ENCODE measurements at regions not wholly inside any gene's neighbourhood (a gene's known extent, or its start where the extent isn't known, plus 50 kb on each side); places are given as distances from the start of the nearest gene placed in this dataset.
A peak's percentile ranks its signal among the peaks of the same experiment; 100 is the strongest.

- TF ChIP-seq NANOG (IDR thresholded peaks at IDR 0.05; ENCODE audit: insufficient read depth, low read depth, low read length, poor library complexity, severe bottlenecking), result no peak
- TF ChIP-seq CTCF (IDR thresholded peaks at IDR 0.05; ENCODE audit: control extremely low read depth in 1 of 3, insufficient read depth in 1 of 3, low read depth in 1 of 3, low read length in 3 of 3), result peak; percentile 87 to 96 (median 91)
- TF ChIP-seq SP4 (IDR thresholded peaks at IDR 0.05; ENCODE audit: low read length), result no peak
- no peak for TF ChIP-seq KDM4A (IDR thresholded peaks at IDR 0.05; ENCODE audit: low read depth, low read length, severe bottlenecking)
- no peak for TF ChIP-seq EP300 (IDR thresholded peaks at IDR 0.05; ENCODE audit: borderline replicate concordance in 1 of 2, low read depth in 2 of 2, low read length in 2 of 2)
- TF ChIP-seq RFX5 (IDR thresholded peaks at IDR 0.05; ENCODE audit: borderline replicate concordance, low read depth, low read length), result no peak
- no peak for TF ChIP-seq USF2 (IDR thresholded peaks at IDR 0.05; ENCODE audit: low read length)
- TF ChIP-seq RAD21 (IDR thresholded peaks at IDR 0.05 in 1 of 2, conservative IDR thresholded peaks at IDR 0.05 in 1 of 2; ENCODE audit: low read depth in 2 of 2, low read length in 2 of 2), result peak; percentile 99 to 100
- TF ChIP-seq BACH1 (IDR thresholded peaks at IDR 0.05; ENCODE audit: low read length), result no peak
- TF ChIP-seq ATF3 (IDR thresholded peaks at IDR 0.05; ENCODE audit: insufficient read depth, low read depth, low read length), result peak; percentile 79
- TF ChIP-seq CBX5 (IDR thresholded peaks at IDR 0.05; ENCODE audit: low read depth, low read length), result no peak
- TF ChIP-seq CEBPB (IDR thresholded peaks at IDR 0.05; ENCODE audit: low read depth, low read length), result peak; percentile 98
- TF ChIP-seq MAX (IDR thresholded peaks at IDR 0.05), result no peak
- no peak for TF ChIP-seq HDAC2 (IDR thresholded peaks at IDR 0.05; ENCODE audit: borderline replicate concordance in 1 of 2, low read depth in 2 of 2, low read length in 2 of 2)
These were observed 404.7 kb upstream of the TRPC7 start (continued) for GRCh38 chr5:136769900-136770684.

All from H1 (cell line).